ENCODE measurements at regions not wholly inside any gene's neighbourhood (a gene's known extent, or its start where the extent isn't known, plus 50 kb on each side); places are given as distances from the start of the nearest gene placed in this dataset.
"Not testable (repeated sequence)": the region's sequence is repeated elsewhere in the genome, so short reads cannot be mapped to it uniquely, and the experiment has no call there.

DNA sequence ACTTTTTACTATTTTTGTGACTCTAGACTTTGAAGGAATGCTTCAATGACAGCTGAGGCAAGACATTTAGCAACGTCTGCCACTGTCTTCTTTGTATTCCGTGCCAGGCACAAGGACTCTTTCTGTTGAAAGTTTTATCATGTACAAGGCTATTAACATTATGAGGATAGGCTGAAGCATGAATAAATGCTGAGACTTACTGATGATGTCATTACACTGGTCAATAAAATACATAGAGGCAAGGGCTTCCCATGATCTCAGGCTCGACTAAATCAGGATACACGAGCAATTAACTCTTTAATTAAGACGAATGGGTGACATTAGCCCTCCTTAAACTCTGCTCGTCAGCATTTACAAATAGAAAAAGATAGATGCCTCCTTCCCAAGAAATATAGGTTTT lies 1393.3 kb upstream of the WWC1 start:
- Histone ChIP-seq H3K4me3 (ENCODE audit: low read depth in 1 of 2, low read length in 2 of 2) (no peak overlapping the region), H3K27ac (ENCODE audit: low read length) (no peak overlapping the region), H3K9me3 (ENCODE audit: control insufficient read depth in 1 of 2, low read length in 2 of 2) (no peaks in the 10 kb centered on the region), H3K36me3 (ENCODE audit: control insufficient read depth in 1 of 2, insufficient read depth in 2 of 2, low read length in 2 of 2) (no peaks in the 10 kb centered on the region), H3K4me1 (ENCODE audit: control insufficient read depth in 1 of 2, insufficient read depth in 2 of 2, low read length in 2 of 2) (no peaks in the 10 kb centered on the region), H3K27me3 (ENCODE audit: low read depth, low read length) (no peaks in the 10 kb centered on the region)

DNA sequence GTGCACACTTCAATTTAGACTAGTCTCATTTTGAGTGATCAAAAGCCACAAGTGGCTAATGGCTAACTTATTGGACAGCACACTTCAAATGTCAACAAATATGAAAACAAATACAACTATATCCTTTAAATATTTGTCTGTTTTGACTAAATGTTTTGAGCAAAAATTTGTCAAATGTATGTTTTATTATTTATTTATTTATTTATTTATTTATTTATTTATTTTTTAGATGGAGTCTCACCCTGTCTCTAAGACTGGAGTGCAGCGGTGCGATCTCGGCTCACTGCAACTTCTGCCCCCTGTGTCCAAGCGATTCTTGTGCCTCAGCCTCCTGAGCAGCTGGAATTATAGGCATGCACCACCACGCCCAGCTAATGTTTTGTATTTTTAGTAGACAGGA lies 1392.1 kb upstream of the WWC1 start:
- H3K36me3 ChIP-seq (ENCODE audit: control insufficient read depth in 1 of 2, insufficient read depth in 2 of 2, low read length in 2 of 2), result no peaks in the 10 kb centered on the region
- no peaks in the 10 kb centered on the region for H3K9me3 ChIP-seq (ENCODE audit: control insufficient read depth in 1 of 2, low read length in 2 of 2)
- H3K27me3 ChIP-seq (ENCODE audit: low read depth, low read length), result no peaks in the 10 kb centered on the region
- no peak overlapping the region for H3K4me3 ChIP-seq (ENCODE audit: low read depth in 1 of 2, low read length in 2 of 2)
- H3K27ac ChIP-seq (ENCODE audit: low read length), result no peak overlapping the region
- no peaks in the 10 kb centered on the region for H3K4me1 ChIP-seq (ENCODE audit: control insufficient read depth in 1 of 2, insufficient read depth in 2 of 2, low read length in 2 of 2)

DNA sequence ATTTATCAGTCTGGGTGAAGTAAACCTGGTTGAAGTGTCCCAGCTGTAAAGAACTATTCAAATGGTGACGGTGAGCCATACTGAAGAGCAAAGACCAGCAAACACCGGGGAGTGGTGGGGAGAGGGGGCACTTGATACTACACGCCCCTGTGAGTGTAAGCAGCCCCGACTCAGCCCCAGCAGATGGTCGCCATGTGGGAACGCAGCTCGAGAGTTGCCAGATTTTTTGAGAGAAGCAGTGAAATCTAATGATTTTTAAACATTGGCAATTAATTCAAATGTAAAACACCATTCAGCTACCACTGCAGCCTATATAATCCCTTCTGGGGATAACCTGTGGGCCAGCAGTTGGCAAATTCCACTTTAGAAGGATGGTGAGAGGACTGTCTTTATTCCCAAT lies 1386.9 kb upstream of the WWC1 start:
- Histone ChIP-seq H3K4me1 (ENCODE audit: control insufficient read depth in 1 of 2, insufficient read depth in 2 of 2, low read length in 2 of 2) (no peaks in the 10 kb centered on the region), H3K36me3 (ENCODE audit: control insufficient read depth in 1 of 2, insufficient read depth in 2 of 2, low read length in 2 of 2) (no peaks in the 10 kb centered on the region), H3K27me3 (ENCODE audit: low read depth, low read length) (no peaks in the 10 kb centered on the region), H3K27ac (ENCODE audit: low read length) (no peak overlapping the region), H3K4me3 (ENCODE audit: low read depth in 1 of 2, low read length in 2 of 2) (no peak overlapping the region), H3K9me3 (ENCODE audit: control insufficient read depth in 1 of 2, low read length in 2 of 2) (no peaks in the 10 kb centered on the region)

GRCh38 chr5:166906991-166907713 lies 1384.3 kb upstream of the WWC1 start:
- H3K9me3 ChIP-seq (ENCODE audit: control insufficient read depth in 1 of 2, low read length in 2 of 2), result no peaks in the 10 kb centered on the region
- H3K27ac ChIP-seq (ENCODE audit: low read length), result no peak overlapping the region

DNA sequence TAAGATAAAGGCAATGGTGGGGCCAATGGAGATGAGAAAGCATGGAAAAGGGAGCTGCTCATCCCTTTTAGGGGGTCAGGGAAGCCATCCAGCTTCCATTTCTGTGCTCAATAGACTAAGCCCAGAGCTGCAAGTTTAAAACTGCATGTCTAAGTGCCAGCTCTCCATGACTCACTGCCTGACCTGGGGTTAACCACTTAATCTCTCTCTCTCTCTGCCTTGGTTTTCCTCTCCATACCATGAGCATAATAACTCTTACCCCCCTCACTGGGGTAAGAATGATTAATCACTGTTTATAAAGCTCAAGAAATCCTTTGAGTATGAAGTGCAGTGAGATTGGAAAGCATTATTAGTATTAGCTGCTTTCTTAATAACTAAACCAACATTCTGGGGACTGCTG lies 1382.4 kb upstream of the WWC1 start:
- no peak overlapping the region for H3K4me3 ChIP-seq (ENCODE audit: low read depth in 1 of 2, low read length in 2 of 2)

More at GRCh38 chr5:166906991-166907713, 1384.3 kb upstream of the WWC1 start:
- Histone ChIP-seq H3K4me1 (ENCODE audit: control insufficient read depth in 1 of 2, insufficient read depth in 2 of 2, low read length in 2 of 2) (no peaks in the 10 kb centered on the region), H3K27me3 (ENCODE audit: low read depth, low read length) (no peaks in the 10 kb centered on the region), H3K36me3 (ENCODE audit: control insufficient read depth in 1 of 2, insufficient read depth in 2 of 2, low read length in 2 of 2) (no peaks in the 10 kb centered on the region), H3K4me3 (ENCODE audit: low read depth in 1 of 2, low read length in 2 of 2) (no peak overlapping the region)

DNA sequence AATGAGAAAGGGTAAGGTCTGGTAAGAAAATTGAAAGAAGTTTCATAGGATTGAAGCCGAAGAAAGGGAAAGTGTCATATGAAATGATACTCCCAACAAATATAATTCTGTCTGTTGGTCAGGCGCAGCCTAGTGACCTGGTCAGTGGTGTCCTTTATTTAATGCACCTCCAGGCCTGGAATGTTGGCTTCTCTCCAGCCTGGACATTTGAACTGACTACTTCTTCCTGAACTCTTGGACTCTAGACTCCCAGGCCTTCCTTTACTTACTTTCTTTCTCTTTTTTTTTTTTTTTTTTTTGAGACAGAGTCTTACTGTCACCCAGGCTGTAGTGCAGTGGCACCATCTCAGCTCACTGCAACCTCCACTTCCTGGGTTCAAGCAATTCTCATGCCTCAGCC lies 1381.5 kb upstream of the WWC1 start:
- Histone ChIP-seq H3K27ac (ENCODE audit: low read length) (no peak overlapping the region), H3K36me3 (ENCODE audit: control insufficient read depth in 1 of 2, insufficient read depth in 2 of 2, low read length in 2 of 2) (no peaks in the 10 kb centered on the region), H3K4me3 (ENCODE audit: low read depth in 1 of 2, low read length in 2 of 2) (no peak overlapping the region), H3K4me1 (ENCODE audit: control insufficient read depth in 1 of 2, insufficient read depth in 2 of 2, low read length in 2 of 2) (no peaks in the 10 kb centered on the region), H3K9me3 (ENCODE audit: control insufficient read depth in 1 of 2, low read length in 2 of 2) (no peaks in the 10 kb centered on the region), H3K27me3 (ENCODE audit: low read depth, low read length) (no peaks in the 10 kb centered on the region)

More for the DNA sequence above, 1382.4 kb upstream of the WWC1 start:
- Histone ChIP-seq H3K36me3 (ENCODE audit: control insufficient read depth in 1 of 2, insufficient read depth in 2 of 2, low read length in 2 of 2) (no peaks in the 10 kb centered on the region), H3K4me1 (ENCODE audit: control insufficient read depth in 1 of 2, insufficient read depth in 2 of 2, low read length in 2 of 2) (no peaks in the 10 kb centered on the region), H3K9me3 (ENCODE audit: control insufficient read depth in 1 of 2, low read length in 2 of 2) (no peaks in the 10 kb centered on the region), H3K27me3 (ENCODE audit: low read depth, low read length) (no peaks in the 10 kb centered on the region), H3K27ac (ENCODE audit: low read length) (no peak overlapping the region)

GRCh38 chr5:166910995-166911394 lies 1380.5 kb upstream of the WWC1 start:
- Histone ChIP-seq H3K9me3 (ENCODE audit: control insufficient read depth in 1 of 2, low read length in 2 of 2) (no peaks in the 10 kb centered on the region), H3K36me3 (ENCODE audit: control insufficient read depth in 1 of 2, insufficient read depth in 2 of 2, low read length in 2 of 2) (no peaks in the 10 kb centered on the region), H3K4me3 (ENCODE audit: low read depth in 1 of 2, low read length in 2 of 2) (no peak overlapping the region), H3K4me1 (ENCODE audit: control insufficient read depth in 1 of 2, insufficient read depth in 2 of 2, low read length in 2 of 2) (no peaks in the 10 kb centered on the region), H3K27ac (ENCODE audit: low read length) (no peak overlapping the region), H3K27me3 (ENCODE audit: low read depth, low read length) (no peaks in the 10 kb centered on the region)

- no peak overlapping the region for H3K4me3 ChIP-seq (ENCODE audit: low read depth in 1 of 2, low read length in 2 of 2)
These were observed 1375.4 kb upstream of the WWC1 start for GRCh38 chr5:166916021-166916420.

DNA sequence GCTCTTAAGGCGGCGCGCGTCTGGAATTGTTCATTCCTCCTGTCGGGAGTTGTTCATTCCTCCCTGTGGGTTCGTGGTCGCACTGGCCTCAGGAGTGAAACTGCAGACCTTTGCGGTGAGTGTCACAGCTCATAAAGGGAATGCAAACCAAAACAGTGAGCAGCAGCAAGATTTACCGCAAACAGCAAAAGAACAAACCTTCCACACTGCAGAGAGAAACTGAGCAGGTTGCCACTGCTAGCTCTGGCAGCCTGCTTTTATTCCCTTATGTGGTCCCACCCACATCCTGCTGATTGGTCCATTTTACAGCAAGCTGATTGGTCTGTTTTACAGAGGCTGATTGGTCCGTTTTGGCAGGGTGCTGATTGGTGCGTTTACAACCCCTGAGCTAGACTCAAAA lies 1365.3 kb upstream of the WWC1 start:
- no peaks in the 10 kb centered on the region for H3K36me3 ChIP-seq (ENCODE audit: control insufficient read depth in 1 of 2, insufficient read depth in 2 of 2, low read length in 2 of 2)
- no peaks in the 10 kb centered on the region for H3K4me1 ChIP-seq (ENCODE audit: control insufficient read depth in 1 of 2, insufficient read depth in 2 of 2, low read length in 2 of 2)
- no peaks in the 10 kb centered on the region for H3K27me3 ChIP-seq (ENCODE audit: low read depth, low read length)
- no peak overlapping the region for H3K4me3 ChIP-seq (ENCODE audit: low read depth in 1 of 2, low read length in 2 of 2)
- no peaks in the 10 kb centered on the region for H3K9me3 ChIP-seq (ENCODE audit: control insufficient read depth in 1 of 2, low read length in 2 of 2)
- no peak overlapping the region for H3K27ac ChIP-seq (ENCODE audit: low read length)

More at GRCh38 chr5:166916021-166916420, 1375.4 kb upstream of the WWC1 start:
- H3K27ac ChIP-seq (ENCODE audit: low read length), result no peak overlapping the region
- H3K27me3 ChIP-seq (ENCODE audit: low read depth, low read length), result no peaks in the 10 kb centered on the region
- H3K9me3 ChIP-seq (ENCODE audit: control insufficient read depth in 1 of 2, low read length in 2 of 2), result no peaks in the 10 kb centered on the region
- H3K36me3 ChIP-seq (ENCODE audit: control insufficient read depth in 1 of 2, insufficient read depth in 2 of 2, low read length in 2 of 2), result no peaks in the 10 kb centered on the region
- no peaks in the 10 kb centered on the region for H3K4me1 ChIP-seq (ENCODE audit: control insufficient read depth in 1 of 2, insufficient read depth in 2 of 2, low read length in 2 of 2)

DNA sequence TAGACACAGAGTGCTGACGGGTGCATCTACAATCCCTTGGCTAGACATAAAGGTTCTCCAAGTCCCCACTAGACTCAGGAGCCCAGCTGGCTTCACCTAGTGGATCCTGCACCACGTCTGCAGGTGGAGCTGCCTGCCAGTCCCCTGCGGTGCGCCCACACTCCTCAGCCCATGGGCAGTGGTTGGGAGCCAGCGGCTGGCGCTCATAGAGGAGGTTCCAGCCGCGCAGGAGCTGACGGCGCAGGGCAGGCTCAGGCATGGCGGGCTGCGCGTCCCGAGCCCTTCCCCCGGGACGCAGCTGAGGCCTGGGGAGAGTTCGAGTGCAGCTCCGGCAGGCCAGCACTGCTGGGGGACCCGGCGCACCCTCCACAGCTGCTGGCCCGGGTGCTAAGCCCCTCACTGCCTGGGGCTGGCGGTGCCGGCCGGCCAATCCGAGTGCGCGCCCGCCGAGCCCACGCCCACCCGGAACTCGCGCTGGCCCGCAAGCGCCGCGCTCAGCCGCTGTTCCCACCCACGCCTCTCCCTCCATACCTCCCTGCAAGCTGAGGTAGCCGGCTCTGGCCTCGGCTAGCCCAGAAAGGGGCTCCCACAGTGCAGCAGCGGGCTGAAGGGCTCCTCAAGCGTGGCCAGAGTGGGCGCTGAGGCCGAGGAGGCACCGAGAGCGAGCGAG lies 1364.5 kb upstream of the WWC1 start:
- H3K36me3 ChIP-seq (ENCODE audit: control insufficient read depth in 1 of 2, insufficient read depth in 2 of 2, low read length in 2 of 2); H3K9me3 ChIP-seq (ENCODE audit: control insufficient read depth in 1 of 2, low read length in 2 of 2); H3K27me3 ChIP-seq (ENCODE audit: low read depth, low read length); H3K27ac ChIP-seq (ENCODE audit: low read length); H3K4me1 ChIP-seq (ENCODE audit: control insufficient read depth in 1 of 2, insufficient read depth in 2 of 2, low read length in 2 of 2); H3K4me3 ChIP-seq (ENCODE audit: low read depth in 1 of 2, low read length in 2 of 2): not testable (repeated sequence)

GRCh38 chr5:166936351-166936750 lies 1355.1 kb upstream of the WWC1 start:
- Histone ChIP-seq H3K4me1 (ENCODE audit: control insufficient read depth in 1 of 2, insufficient read depth in 2 of 2, low read length in 2 of 2) (no peaks in the 10 kb centered on the region), H3K4me3 (ENCODE audit: low read depth in 1 of 2, low read length in 2 of 2) (no peak overlapping the region)

GRCh38 chr5:166938071-166938470 lies 1353.4 kb upstream of the WWC1 start:
- H3K36me3 ChIP-seq (ENCODE audit: control insufficient read depth in 1 of 2, insufficient read depth in 2 of 2, low read length in 2 of 2), result no peaks in the 10 kb centered on the region
- H3K27ac ChIP-seq (ENCODE audit: low read length), result no peak overlapping the region
- peaks cover 0 to 2% of the 10 kb centered on the region in 2 donors for H3K9me3 ChIP-seq (ENCODE audit: control insufficient read depth in 1 of 2, low read length in 2 of 2)
- H3K4me1 ChIP-seq (ENCODE audit: control insufficient read depth in 1 of 2, insufficient read depth in 2 of 2, low read length in 2 of 2), result no peaks in the 10 kb centered on the region
- H3K27me3 ChIP-seq (ENCODE audit: low read depth, low read length), result no peaks in the 10 kb centered on the region
- H3K4me3 ChIP-seq (ENCODE audit: low read depth in 1 of 2, low read length in 2 of 2), result no peak overlapping the region

More at GRCh38 chr5:166936351-166936750, 1355.1 kb upstream of the WWC1 start:
- Histone ChIP-seq H3K27ac (ENCODE audit: low read length) (no peak overlapping the region), H3K27me3 (ENCODE audit: low read depth, low read length) (no peaks in the 10 kb centered on the region), H3K36me3 (ENCODE audit: control insufficient read depth in 1 of 2, insufficient read depth in 2 of 2, low read length in 2 of 2) (no peaks in the 10 kb centered on the region), H3K9me3 (ENCODE audit: control insufficient read depth in 1 of 2, low read length in 2 of 2) (no peaks in the 10 kb centered on the region)

All from muscle layer of duodenum (tissue), 2 donors.